22Rv1 (cell line): ENCODE measurements at regions not wholly inside any gene's neighbourhood (a gene's known extent, or its start where the extent isn't known, plus 50 kb on each side); places are given as distances from the start of the nearest gene placed in this dataset.

Source experiments
- CTCF ChIP-seq: fragments of 450-650 bp; IDR thresholded peaks from 2 replicates; pipeline ENCODE4 v1.5.1; 2017; ENCODE audit warnings: mild to moderate bottlenecking
- ZFX ChIP-seq: fragments of 450-650 bp; IDR thresholded peaks from 2 replicates; pipeline ENCODE4 v1.6.1; 2017; ENCODE audit warnings: antibody characterized with exemption, borderline replicate concordance

GRCh38 chr10:117819304-117819703, 227.4 kb downstream of the RAB11FIP2 start:
- no peak for TF ChIP-seq CTCF
- TF ChIP-seq ZFX = no peak
